Ishikawa (cell line): ENCODE measurements at regions not wholly inside any gene's neighbourhood (a gene's known extent, or its start where the extent isn't known, plus 50 kb on each side); places are given as distances from the start of the nearest gene placed in this dataset.

Source experiments
- CEBPB ChIP-seq: IDR thresholded peaks from 2 replicates; pipeline ENCODE4 v1.6.1; 2012
- CREB1 ChIP-seq: IDR thresholded peaks from 2 replicates; pipeline ENCODE4 v1.6.1; 2012; ENCODE audit warnings: low read depth
- EGR1 ChIP-seq: IDR thresholded peaks from 2 replicates; pipeline ENCODE4 v1.6.1; 2012
- EP300 ChIP-seq: IDR thresholded peaks from 2 replicates; pipeline ENCODE4 v1.6.1; 2012; ENCODE audit warnings: borderline replicate concordance
- FOXM1 ChIP-seq: IDR thresholded peaks from 2 replicates; pipeline ENCODE4 v1.6.1; 2012; ENCODE audit warnings: low read depth, borderline replicate concordance
- MAX ChIP-seq: IDR thresholded peaks from 2 replicates; pipeline ENCODE4 v1.6.1; 2012
- NFIC ChIP-seq: IDR thresholded peaks from 2 replicates; pipeline ENCODE4 v1.6.1; 2012
- RAD21 ChIP-seq: IDR thresholded peaks from 2 replicates; pipeline ENCODE4 v1.6.1; 2012; ENCODE audit warnings: low read depth
- REST ChIP-seq: IDR thresholded peaks from 2 replicates; pipeline ENCODE4 v1.6.1; 2012; ENCODE audit warnings: low read depth, mild to moderate bottlenecking
- TAF1 ChIP-seq: IDR thresholded peaks from 2 replicates; pipeline ENCODE4 v1.6.1; 2012; ENCODE audit warnings: low read depth, mild to moderate bottlenecking
- TCF12 ChIP-seq: IDR thresholded peaks from 2 replicates; pipeline ENCODE4 v1.6.1; 2012; ENCODE audit warnings: low read depth
- TEAD4 ChIP-seq: IDR thresholded peaks from 2 replicates; pipeline ENCODE4 v1.6.1; 2012
- YY1 ChIP-seq: IDR thresholded peaks from 2 replicates; pipeline ENCODE4 v1.6.1; 2012; ENCODE audit warnings: low read depth
- ZBTB7A ChIP-seq: IDR thresholded peaks from 2 replicates; pipeline ENCODE4 v1.6.1; 2012; ENCODE audit warnings: low read depth
- TF ChIP-seq, protein P1 (sequence below): IDR thresholded peaks from 2 replicates; pipeline ENCODE4 v1.6.1; 2012

- TF ChIP-seq ZBTB7A (no peak), TCF12 (no peak), MAX (no peak)
- TF ChIP-seq, protein P1, sequence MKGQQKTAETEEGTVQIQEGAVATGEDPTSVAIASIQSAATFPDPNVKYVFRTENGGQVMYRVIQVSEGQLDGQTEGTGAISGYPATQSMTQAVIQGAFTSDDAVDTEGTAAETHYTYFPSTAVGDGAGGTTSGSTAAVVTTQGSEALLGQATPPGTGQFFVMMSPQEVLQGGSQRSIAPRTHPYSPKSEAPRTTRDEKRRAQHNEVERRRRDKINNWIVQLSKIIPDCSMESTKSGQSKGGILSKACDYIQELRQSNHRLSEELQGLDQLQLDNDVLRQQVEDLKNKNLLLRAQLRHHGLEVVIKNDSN = no peak
These were observed 379.9 kb downstream of the IRS2 start for GRCh38 chr13:109406376-109406992.

GRCh38 chr13:109403012-109403421 lies 383.4 kb downstream of the IRS2 start:
- TF ChIP-seq RAD21 = no peak
- no peak for TF ChIP-seq TAF1
- no peak for TF ChIP-seq ZBTB7A
- TF ChIP-seq REST = no peak
- no peak for TF ChIP-seq EGR1
- TF ChIP-seq, protein P1 = no peak
- no peak for TF ChIP-seq TCF12
- no peak for TF ChIP-seq FOXM1
- TF ChIP-seq YY1 = no peak
- no peak for TF ChIP-seq EP300
- no peak for TF ChIP-seq NFIC
- no peak for TF ChIP-seq CEBPB
- TF ChIP-seq TEAD4 = no peak

DNA sequence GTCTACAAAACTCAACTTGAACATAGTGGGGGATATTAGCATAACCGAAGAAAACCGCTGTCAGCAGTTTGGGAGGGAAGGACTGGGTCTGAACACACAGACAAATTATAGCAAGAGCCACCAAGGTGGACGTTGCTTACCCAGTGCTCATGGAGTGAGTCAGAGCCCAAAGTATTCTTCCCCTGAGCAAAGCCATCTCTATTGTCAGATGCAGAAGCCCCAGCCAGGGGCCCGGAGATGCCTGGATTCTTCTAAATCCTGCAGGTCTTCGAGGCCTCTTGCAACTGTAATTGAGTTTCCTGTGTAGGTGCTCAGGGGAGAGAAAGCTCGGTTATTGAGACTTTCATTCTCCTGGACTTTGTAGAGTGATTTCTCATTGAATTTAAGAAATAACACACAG lies 384.5 kb downstream of the IRS2 start:
- TF ChIP-seq MAX = no peak
- TF ChIP-seq CEBPB = no peak
- TF ChIP-seq RAD21 = no peak
- TF ChIP-seq TEAD4 = no peak
- no peak for TF ChIP-seq EGR1
- no peak for TF ChIP-seq YY1
- no peak for TF ChIP-seq TCF12
- no peak for TF ChIP-seq NFIC

GRCh38 chr13:109401307-109401706 lies 385.1 kb downstream of the IRS2 start:
- TF ChIP-seq TCF12 = no peak
- TF ChIP-seq, protein P1 = no peak
- TF ChIP-seq RAD21 = no peak
- no peak for TF ChIP-seq EGR1
- TF ChIP-seq YY1 = no peak
- no peak for TF ChIP-seq TAF1
- TF ChIP-seq TEAD4 = no peak
- no peak for TF ChIP-seq ZBTB7A
- no peak for TF ChIP-seq CEBPB
- no peak for TF ChIP-seq NFIC
- no peak for TF ChIP-seq MAX
- TF ChIP-seq REST = no peak
- no peak for TF ChIP-seq FOXM1
- TF ChIP-seq CREB1 = no peak
- TF ChIP-seq EP300 = no peak

DNA sequence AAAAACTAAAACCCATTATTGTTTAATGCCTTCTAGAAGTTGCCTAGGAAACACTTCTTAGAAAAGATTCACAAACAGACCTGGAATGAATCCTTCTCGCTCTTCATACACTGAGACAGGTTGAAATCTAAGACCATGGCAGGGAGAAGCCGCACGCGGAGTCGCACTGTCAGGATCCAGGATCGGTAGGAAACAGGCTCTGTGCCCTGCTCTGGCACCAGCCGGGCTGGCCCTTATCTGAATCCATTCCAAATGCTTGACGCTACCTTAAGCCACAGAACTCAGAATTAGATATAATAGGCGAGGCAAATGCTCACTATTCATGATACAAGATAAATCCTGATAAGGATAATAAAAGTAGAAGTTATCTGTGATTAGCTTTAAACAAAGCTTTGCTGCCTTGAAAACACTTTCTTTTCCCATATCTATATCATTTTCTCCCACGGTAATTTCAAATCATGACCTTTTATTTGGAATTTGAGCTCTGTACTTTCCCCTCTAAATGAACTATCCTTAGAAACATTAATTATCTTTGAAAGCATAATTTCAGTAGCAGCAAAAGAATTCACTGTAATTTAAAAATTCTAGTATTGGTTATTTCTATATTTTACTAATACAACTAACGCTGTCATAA lies 385.6 kb downstream of the IRS2 start:
- TF ChIP-seq, protein P1 = no peak
- TF ChIP-seq NFIC (no peak), RAD21 (no peak), TEAD4 (no peak), EGR1 (no peak), TCF12 (no peak), FOXM1 (no peak)
